Prostate gland (tissue), 2 donors: ENCODE measurements at regions not wholly inside any gene's neighbourhood (a gene's known extent, or its start where the extent isn't known, plus 50 kb on each side); places are given as distances from the start of the nearest gene placed in this dataset.

Experiments used
- DNase-seq: peaks from one replicate; pipeline ENCODE4 v3.0.0-alpha.2; 2019; ENCODE audit warnings: low spot score
- H3K27ac ChIP-seq, 2 donors: fragments of 200-600 bp; sonication (generic); 2 replicates each; pipeline ENCODE4 v1.5.1; 2017 to 2019
- H3K27me3 ChIP-seq: fragments of 200-600 bp; sonication (generic); replicated peaks from 2 replicates; pipeline ENCODE4 v1.5.1; 2019; ENCODE audit not compliant: insufficient read depth
- H3K36me3 ChIP-seq, 2 donors: fragments of 200-600 bp; sonication (generic); 1 replicate in 1 of 2; 2 replicates in 1 of 2; pipeline versions ENCODE4 v1.5.1 to v1.8.1; 2017 to 2019
- H3K4me1 ChIP-seq: fragments of 200-600 bp; sonication (generic); replicated peaks from 2 replicates; pipeline ENCODE4 v1.5.1; 2019
- H3K4me3 ChIP-seq, 2 donors: fragments of 200-600 bp; sonication (generic); 2 replicates each; pipeline ENCODE4 v1.5.1; 2017 to 2019
- H3K9me3 ChIP-seq: fragments of 200-600 bp; sonication (generic); 2 replicates; pipeline ENCODE4 v1.5.1; 2017
- POLR2A ChIP-seq: fragments of 450-650 bp; IDR thresholded peaks from one replicate; pipeline ENCODE4 v1.6.1; 2016; ENCODE audit warnings: antibody characterized with exemption, mild to moderate bottlenecking
- POLR2AphosphoS5 ChIP-seq: sonication (generic); formaldehyde crosslinking; IDR thresholded peaks from one replicate; pipeline ENCODE4 v1.6.1; 2017; ENCODE audit warnings: antibody characterized with exemption
- WGBS: methylation state at CpG from one replicate; pipeline ENCODE4 v1.1.5; 2018; 5-methylcytosine and 5-hydroxymethylcytosine counted together
- intact Hi-C: fragments of 100-400 bp; cut with DNase I; formaldehyde crosslinking; loops from one replicate; pipeline ENCODE4 v1.14.2; 2022
- TF ChIP-seq, protein P1 (sequence below), 4 experiments: fragments of 200-600 bp in 2 of 4; fragments of 450-650 bp in 2 of 4; sonication (generic) in 2 of 4; IDR thresholded peaks; 1 replicate in 3 of 4; 2 replicates in 1 of 4; pipeline ENCODE4 v1.5.1; 2016 to 2019; ENCODE audit warnings: antibody characterized with exemption in 4 of 4, mild to moderate bottlenecking in 2 of 4, moderate library complexity in 2 of 4

- WGBS: 84% methylated on average over 3 of the region's 3 CpGs
- no peaks in the 10 kb centered on the region for H3K9me3 ChIP-seq
- intact Hi-C loops: no loop called here
- no peak for TF ChIP-seq POLR2A
- TF ChIP-seq, protein P1, sequence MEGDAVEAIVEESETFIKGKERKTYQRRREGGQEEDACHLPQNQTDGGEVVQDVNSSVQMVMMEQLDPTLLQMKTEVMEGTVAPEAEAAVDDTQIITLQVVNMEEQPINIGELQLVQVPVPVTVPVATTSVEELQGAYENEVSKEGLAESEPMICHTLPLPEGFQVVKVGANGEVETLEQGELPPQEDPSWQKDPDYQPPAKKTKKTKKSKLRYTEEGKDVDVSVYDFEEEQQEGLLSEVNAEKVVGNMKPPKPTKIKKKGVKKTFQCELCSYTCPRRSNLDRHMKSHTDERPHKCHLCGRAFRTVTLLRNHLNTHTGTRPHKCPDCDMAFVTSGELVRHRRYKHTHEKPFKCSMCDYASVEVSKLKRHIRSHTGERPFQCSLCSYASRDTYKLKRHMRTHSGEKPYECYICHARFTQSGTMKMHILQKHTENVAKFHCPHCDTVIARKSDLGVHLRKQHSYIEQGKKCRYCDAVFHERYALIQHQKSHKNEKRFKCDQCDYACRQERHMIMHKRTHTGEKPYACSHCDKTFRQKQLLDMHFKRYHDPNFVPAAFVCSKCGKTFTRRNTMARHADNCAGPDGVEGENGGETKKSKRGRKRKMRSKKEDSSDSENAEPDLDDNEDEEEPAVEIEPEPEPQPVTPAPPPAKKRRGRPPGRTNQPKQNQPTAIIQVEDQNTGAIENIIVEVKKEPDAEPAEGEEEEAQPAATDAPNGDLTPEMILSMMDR (IDR thresholded peaks at IDR 0.05): no peak
- TF ChIP-seq POLR2AphosphoS5: no peak
- no peaks in the 10 kb centered on the region for H3K4me1 ChIP-seq
- no peaks in the 10 kb centered on the region for H3K27me3 ChIP-seq
- H3K4me3 ChIP-seq: no peak overlapping the region
- H3K27ac ChIP-seq: no peak overlapping the region
- no peak for DNase-seq
- H3K36me3 ChIP-seq: no peaks in the 10 kb centered on the region
Measured at GRCh38 chr5:124059200-124059599, 547.2 kb downstream of the CSNK1G3 start.

GRCh38 chr5:124057724-124058231, 545.8 kb downstream of the CSNK1G3 start:
- no peak overlapping the region for H3K4me3 ChIP-seq
- WGBS: 19% methylated on average over 4 of the region's 4 CpGs
- no peaks in the 10 kb centered on the region for H3K4me1 ChIP-seq
- no peak for TF ChIP-seq POLR2AphosphoS5
- TF ChIP-seq, protein P1 (IDR thresholded peaks at IDR 0.05): no peak
- no peak for TF ChIP-seq POLR2A
- no peak for DNase-seq
- no peaks in the 10 kb centered on the region for H3K9me3 ChIP-seq
- intact Hi-C loops: no loop called here
- H3K36me3 ChIP-seq: no peaks in the 10 kb centered on the region
- no peaks in the 10 kb centered on the region for H3K27me3 ChIP-seq
- no peak overlapping the region for H3K27ac ChIP-seq

DNA sequence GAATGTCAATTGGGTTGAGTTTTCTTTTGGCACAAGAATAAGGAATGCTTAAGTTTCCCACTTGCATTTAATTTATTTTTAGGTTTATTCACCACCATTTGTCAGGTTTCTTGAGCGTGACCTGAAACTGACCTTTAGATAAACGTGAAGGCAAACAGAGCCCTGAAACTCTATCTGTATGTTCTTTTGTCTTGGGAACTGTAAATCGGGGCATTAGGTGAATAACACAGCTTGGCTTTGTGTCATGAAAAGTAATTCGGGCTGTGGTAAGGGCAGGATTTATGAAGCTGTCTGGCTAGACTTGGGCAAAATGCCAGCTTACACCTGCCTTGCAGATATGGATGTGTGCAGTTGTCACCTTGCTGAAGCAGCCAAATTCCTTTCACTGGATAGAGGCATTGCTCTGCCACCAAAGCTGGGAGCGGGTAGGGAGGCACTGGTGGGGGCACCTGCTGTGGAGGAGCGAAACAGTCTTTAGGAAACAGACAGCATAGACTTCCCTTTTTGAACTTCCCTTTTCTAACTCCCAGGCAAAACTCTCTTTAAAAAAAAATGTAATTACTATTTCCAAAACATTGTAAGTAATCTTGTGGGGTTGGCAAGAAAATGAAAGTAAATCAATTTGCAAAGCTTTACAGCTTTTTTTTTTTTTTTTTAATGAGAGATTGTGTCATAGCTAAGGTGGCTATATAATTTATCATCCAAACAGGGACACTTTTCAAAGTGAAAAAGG, 545.2 kb downstream of the CSNK1G3 start:
- WGBS: 14% methylated on average over 6 of the region's 6 CpGs
- Histone ChIP-seq H3K4me3 (no peak overlapping the region), H3K36me3 (no peaks in the 10 kb centered on the region), H3K27ac (no peak overlapping the region), H3K4me1 (no peaks in the 10 kb centered on the region), H3K27me3 (no peaks in the 10 kb centered on the region), H3K9me3 (no peaks in the 10 kb centered on the region)
- intact Hi-C loops: no loop called here
- peak; percentile 13 for TF ChIP-seq POLR2AphosphoS5
- TF ChIP-seq POLR2A: no peak
- peak; percentile 56 for DNase-seq

DNA sequence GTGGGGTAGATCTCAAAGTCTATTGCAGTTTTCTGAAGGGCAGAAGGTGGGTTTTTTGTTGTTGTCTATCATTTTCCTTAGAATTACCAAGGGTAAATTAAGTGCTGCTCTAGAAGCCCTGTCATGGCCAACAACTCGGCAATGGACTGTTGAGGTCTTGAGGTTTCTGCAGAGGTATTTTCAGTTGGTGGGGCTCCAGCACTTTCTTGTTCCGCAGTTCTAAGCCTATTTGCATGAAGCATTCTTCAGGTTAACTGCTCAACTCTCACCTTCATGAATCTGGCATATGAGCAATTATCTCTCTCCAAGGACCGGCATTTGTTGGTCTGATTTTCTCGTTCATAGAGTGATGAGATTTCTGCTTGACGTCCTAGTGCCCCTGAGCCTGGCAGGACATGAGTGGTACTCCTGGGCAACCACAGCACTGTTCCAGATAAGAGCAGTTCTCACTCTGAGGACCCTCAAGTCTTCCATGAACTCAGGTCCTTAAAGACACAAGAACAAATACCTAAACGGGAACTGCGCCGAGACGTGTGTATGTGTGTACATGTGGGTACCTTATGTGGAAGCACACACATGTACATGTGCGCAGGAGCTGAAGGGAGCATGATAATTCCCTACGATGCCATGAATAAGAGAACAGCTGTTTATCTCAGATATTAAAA, 544.5 kb downstream of the CSNK1G3 start:
- H3K27ac ChIP-seq: no peak overlapping the region
- intact Hi-C loops: no loop called here
- no peaks in the 10 kb centered on the region for H3K9me3 ChIP-seq
- H3K4me3 ChIP-seq: no peak overlapping the region
- no peaks in the 10 kb centered on the region for H3K4me1 ChIP-seq
- no peak for TF ChIP-seq POLR2A
- DNase-seq: no peak
- WGBS: 62% methylated on average over 11 of the region's 11 CpGs
- no peaks in the 10 kb centered on the region for H3K27me3 ChIP-seq
- no peaks in the 10 kb centered on the region for H3K36me3 ChIP-seq

DNA sequence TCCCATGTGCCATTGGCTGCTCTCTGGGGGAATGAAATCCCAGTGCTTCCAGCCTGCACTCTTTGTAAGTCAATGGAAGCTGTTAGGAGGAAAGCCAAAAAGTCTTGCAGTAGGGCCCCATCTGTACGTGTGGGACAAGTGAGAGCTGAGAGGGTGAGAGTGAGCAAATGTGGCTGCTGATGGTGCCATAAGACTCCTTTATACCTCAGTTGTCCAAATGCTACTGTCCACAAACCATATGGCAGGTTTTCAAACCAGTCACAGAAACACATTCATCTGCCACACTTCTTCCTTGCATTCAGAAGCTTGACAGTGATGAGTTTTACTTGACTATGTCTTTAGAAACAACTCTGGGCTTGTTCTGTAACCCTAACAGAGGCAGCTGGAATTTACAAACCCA, 543.8 kb downstream of the CSNK1G3 start:
- TF ChIP-seq POLR2AphosphoS5: no peak
- TF ChIP-seq, protein P1 (IDR thresholded peaks at IDR 0.05): no peak
- no peak for TF ChIP-seq POLR2A

More for the DNA sequence above, 543.8 kb downstream of the CSNK1G3 start:
- H3K27ac ChIP-seq: no peak overlapping the region
- H3K4me1 ChIP-seq: no peaks in the 10 kb centered on the region
- H3K9me3 ChIP-seq: no peaks in the 10 kb centered on the region
- H3K4me3 ChIP-seq: no peak overlapping the region
- DNase-seq: no peak
- no peaks in the 10 kb centered on the region for H3K36me3 ChIP-seq
- 73% methylated on average over 1 of the region's 1 CpG for WGBS
- intact Hi-C loops: no loop called here
- no peaks in the 10 kb centered on the region for H3K27me3 ChIP-seq
